Renal cortical epithelial cell (primary cell): ENCODE measurements at regions not wholly inside any gene's neighbourhood (a gene's known extent, or its start where the extent isn't known, plus 50 kb on each side); places are given as distances from the start of the nearest gene placed in this dataset.

Experiments used
- DNase-seq: peaks from one replicate; pipeline ENCODE4 v3.0.0-alpha.2; 2011; ENCODE audit warnings: low read depth

GRCh38 chr3:178054471-178054870 lies 481.8 kb upstream of the KCNMB2 start:
- DNase-seq = no peak

GRCh38 chr3:178055939-178056338 lies 480.3 kb upstream of the KCNMB2 start:
- DNase-seq = no peak

DNA sequence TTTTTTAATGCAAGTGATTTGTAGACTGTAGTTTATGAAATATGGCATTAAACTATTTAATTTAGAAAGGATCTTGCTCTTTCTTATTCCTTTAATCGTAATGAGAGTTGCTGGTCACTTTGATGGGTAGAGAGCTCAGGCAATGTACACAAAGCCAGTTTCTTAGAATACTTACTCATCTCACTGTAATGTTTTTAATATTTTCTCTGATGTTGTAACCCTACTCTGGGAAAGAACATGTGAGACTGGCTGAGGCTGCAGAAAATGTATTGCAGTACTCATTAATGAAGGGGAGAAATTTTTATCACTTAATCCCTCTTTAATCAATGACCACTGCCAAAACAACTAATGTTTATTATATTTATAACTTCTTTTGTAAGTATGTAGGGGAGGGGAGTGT lies 479.4 kb upstream of the KCNMB2 start:
- no peak for DNase-seq

- no peak for DNase-seq
These were observed 477.6 kb upstream of the KCNMB2 start for GRCh38 chr3:178058629-178059028.

- DNase-seq = no peak
These were observed 477.1 kb upstream of the KCNMB2 start for GRCh38 chr3:178059119-178059518.

DNA sequence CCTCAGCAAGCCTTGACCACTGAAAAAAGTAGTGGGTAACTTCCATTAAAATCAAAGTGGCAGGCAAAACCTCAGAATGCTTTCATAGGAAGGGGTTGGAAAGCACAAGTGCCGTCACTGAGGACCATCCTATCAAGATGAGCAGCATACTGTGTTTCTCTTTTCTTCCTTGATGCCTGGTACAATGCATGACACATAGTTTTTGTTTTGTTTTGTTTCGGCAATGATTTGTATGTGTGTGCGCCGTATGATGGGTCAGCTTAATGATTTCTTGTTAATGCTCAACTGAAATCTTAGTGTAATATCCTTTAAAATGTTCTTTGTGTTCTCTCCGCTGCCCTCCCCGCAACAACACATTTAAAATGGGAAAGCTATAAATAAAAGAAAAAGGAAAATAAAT lies 476.4 kb upstream of the KCNMB2 start:
- peak; percentile 52 for DNase-seq

GRCh38 chr3:178060407-178060806 lies 475.8 kb upstream of the KCNMB2 start:
- no peak for DNase-seq

- DNase-seq = no peak
These were observed 474.1 kb upstream of the KCNMB2 start for GRCh38 chr3:178062126-178062525.

DNA sequence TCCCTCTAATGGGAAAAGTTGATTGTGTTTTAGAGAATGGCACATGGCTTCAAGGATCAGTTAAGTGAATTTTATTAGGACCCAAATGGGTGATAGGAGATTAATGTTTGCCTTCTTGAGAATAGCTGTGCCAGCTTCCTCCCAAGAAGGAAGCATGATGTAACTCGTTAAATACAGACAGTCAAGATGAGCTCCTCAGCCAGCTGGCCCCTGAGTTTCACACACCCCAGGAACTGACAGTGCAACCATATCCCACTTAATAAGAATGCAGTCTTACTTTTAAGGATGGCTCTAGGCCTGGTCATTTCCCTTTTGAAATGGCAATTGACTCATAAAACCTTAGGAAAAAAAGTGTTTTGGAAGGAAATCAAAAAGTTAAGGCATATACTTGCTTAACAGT lies 472.8 kb upstream of the KCNMB2 start:
- DNase-seq = no peak

DNA sequence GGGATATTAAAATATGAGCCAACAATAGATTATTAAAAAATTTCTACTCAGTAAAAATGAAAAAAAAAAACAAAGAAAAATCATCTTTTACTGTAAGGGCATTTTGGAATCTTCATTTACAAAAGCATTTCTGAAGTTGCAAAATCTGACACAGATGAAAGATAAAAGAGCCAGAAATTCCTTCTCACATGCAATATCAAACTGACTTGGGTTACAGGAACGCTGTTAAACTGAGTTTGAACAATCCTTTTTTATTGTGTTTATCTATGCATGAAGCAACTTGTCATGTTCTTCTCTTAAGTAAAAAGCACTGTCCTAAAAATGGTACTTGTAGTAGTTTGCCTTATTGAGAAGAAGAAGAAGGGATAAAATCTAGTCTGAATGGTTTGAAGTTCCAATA lies 468.5 kb upstream of the KCNMB2 start:
- DNase-seq = no peak

- no peak for DNase-seq
These were observed 463.6 kb upstream of the KCNMB2 start for GRCh38 chr3:178072391-178073305.

DNA sequence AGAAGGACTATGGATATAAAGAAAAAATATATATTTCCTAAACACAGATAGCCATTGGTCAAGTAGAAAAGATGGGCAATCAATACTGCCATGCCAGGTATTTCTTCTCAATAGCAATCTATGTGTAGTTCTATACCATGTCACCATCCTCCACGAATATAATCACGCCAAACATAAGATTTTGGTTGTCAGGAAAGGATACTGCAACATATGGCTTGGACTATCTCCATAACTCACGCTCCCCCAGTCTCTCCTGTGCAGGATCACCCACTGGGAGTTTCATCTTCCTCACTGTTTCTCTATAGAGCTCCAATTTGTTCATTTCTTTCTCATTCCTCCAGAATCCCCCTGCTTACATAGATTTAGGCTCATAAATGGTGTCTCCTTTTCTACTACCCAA lies 462.9 kb upstream of the KCNMB2 start:
- DNase-seq = no peak

DNA sequence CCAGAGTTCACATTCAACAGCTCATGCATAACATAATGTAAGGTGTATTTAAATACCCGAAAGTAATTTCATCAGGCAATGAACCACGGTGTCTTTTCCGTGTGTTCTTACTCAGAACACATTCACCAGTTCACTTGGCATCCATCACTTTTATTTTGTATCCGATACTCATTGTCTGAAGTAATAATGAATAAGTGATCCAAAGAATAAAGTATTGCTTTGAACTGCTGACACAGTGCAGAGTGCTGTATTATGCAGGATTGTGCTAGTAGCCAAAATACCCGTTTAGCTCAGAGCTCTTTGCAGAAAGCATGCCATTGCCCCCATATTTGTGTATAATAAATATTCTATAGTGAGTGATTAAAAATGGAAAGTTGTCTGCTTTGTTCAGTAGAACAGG lies 460.9 kb upstream of the KCNMB2 start:
- DNase-seq = no peak

DNA sequence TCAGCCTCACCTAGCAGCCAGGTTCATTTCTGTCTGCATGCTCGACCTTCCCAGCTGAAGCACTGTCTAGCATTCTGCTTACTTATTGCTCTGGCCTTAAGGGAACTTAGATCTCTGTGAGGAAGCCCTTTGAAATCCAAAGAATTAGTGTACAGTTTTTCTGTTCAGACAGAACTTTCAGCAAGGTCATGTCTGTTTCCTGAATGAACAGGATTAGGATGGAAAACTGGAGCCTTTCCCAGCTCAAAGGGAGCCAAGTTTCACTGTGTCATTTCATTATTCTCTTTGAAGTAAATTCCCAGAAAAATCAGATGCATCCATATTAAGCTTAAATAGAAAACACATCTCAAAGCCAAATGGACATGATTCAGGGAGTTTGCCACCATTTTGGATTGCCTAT lies 457.3 kb upstream of the KCNMB2 start:
- DNase-seq = peak; percentile 24

DNA sequence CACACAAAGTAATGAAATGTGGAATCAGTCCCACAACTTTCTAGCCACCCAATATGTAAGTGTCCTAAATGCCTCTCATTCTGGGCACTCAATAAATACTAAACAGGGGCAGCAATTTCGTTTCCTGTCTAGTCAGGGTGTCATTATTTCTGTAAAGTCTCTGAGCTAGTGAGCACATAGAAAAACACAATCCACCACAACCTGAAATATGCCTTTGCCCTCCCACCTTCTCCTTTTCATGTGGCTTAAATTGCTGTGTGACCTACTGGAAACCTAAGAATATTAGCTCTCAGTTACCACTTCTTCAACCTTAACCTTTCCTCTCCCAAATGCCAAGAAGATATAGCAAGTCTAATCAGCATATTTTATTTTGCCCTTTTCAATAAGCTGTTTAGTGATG lies 456.3 kb upstream of the KCNMB2 start:
- DNase-seq = no peak

DNA sequence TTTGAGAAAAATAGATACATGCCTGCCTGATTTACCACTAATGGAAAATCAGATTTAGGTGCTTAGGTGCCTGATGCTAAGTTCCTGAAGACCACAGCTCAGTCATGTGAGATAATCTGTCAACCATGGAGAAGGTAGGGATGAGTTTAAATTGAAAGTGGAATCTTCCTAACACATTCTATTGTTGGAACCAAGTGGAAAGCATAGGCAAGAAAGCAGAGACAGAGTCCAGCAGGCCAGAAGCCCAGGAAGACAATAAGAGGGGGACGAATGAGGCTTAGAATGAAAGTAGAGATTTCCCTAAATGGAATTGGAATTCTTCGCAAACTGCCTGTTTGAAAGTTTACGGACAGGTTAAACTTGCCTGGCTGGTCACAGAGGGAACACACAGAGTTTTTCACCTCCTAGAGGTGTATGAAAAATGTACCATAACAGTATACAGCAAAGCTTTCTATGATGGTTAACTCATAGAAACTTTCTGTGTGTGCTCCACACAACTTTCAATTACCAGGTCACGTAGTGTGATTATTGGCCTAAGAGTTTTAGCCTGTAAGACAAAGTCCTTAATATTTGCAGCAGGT lies 453.8 kb upstream of the KCNMB2 start:
- DNase-seq = no peak

DNA sequence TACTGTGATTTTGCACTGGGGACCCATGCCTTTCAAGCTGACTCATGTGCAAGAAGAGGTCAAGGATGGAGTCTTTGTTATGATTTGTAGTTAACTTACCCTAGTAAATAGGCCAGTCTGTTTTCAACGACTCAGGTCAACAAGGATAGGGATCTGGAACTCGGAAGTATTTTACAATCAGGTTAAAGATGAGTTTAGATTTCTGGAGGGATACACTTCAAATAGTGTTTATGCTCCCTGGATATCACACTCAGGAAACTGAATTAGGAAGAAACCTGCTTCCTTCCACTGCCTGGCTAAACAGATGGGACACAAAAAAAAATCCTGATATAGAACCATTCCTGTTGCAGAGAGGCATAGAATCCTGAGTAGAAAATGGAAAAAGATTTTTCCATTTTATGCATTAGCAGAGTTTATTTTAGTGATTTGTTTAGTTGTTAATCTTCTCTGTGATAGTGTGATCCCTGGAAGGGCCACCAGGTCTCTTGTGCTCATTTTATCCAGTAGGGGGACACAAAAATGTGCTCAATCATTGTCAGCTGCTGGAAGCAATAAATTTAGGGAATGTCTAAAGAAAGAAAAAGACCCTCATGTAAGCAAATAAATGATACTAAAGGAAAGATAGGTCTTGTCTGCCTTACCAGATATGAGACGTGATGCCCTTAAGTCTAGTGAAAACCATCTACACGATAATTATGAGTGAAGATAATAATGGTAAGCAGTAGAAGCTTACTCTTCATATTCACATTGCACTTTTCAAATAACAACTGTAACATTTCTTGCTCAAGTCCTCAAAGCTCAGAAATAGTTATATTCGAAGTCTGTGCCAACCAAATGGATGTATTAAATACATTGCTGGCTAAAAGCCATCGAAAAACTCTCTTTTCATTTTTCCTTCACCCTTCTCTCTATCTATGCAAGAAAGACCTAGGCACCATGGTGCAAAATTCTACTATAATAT lies 452.1 kb upstream of the KCNMB2 start:
- no peak for DNase-seq

- DNase-seq = peak; percentile 80
These were observed 451.1 kb upstream of the KCNMB2 start for GRCh38 chr3:178084938-178085816.

- DNase-seq = no peak
These were observed 450.5 kb upstream of the KCNMB2 start for GRCh38 chr3:178085817-178086123.

GRCh38 chr3:178086144-178086825 lies 450.0 kb upstream of the KCNMB2 start:
- DNase-seq = no peak

DNA sequence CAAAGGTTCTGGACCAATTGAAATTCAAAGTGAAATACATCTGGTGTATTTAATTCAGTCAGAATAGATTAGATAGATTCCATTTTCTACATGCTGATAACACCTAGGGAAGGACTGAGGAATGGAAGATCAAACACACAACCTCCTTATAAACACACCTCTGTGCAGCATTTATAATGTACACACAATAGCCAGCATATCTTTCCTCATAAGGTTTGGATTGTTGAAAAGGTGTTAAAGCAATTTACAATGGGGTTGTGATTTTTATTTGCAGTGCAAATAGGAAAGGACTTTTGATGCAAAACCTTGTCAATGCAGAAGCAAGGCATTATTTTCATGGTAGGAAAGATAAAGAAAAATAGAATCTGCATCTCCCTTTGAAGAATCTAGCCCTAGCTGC lies 448.9 kb upstream of the KCNMB2 start:
- DNase-seq = no peak
